Tibial nerve (tissue), 4 donors: ENCODE measurements at regions not wholly inside any gene's neighbourhood (a gene's known extent, or its start where the extent isn't known, plus 50 kb on each side); places are given as distances from the start of the nearest gene placed in this dataset.

Experiments
- CTCF ChIP-seq, 5 experiments: fragments of 200-600 bp in 3 of 5; fragments of 450-650 bp in 2 of 5; sonication (generic) in 3 of 5; IDR thresholded peaks; one replicate each; pipeline ENCODE4 v1.5.1; 2016 to 2019; ENCODE audit warnings: antibody characterized with exemption in 5 of 5, mild to moderate bottlenecking in 3 of 5, moderate library complexity in 2 of 5
- EP300 ChIP-seq, 2 donors: sonication (generic); formaldehyde crosslinking; IDR thresholded peaks; one replicate each; pipeline ENCODE4 v1.6.1; 2017; ENCODE audit warnings: antibody characterized with exemption in 2 of 2, mild to moderate bottlenecking in 1 of 2

DNA sequence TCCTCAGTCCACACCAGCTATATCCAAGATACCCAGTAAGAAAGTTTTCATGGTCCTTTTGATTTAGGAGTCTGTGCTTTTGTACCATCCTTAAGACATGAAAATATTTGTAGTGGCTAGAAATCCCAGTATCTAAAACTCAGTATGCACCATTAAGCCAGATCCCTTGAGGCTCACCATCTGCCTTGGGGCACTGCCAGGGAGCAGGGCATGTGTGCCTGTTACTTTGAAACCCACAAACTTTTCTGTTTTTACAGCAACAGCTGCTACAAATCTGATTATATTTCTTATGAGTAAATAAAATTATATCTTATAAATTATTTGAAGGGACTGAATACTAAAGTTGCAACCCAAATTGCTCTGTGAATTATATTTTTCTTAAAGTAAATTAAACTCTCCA is 290.5 kb upstream of the MANEA start:
- TF ChIP-seq CTCF (IDR thresholded peaks at IDR 0.05) (no peak), EP300 (IDR thresholded peaks at IDR 0.05) (no peak)
